Colonic mucosa (tissue), 4 donors: ENCODE measurements at regions not wholly inside any gene's neighbourhood (a gene's known extent, or its start where the extent isn't known, plus 50 kb on each side); places are given as distances from the start of the nearest gene placed in this dataset.
"Not testable (repeated sequence)": the region's sequence is repeated elsewhere in the genome, so short reads cannot be mapped to it uniquely, and the experiment has no call there.

ENCODE experiments used
- DNase-seq: peaks from one replicate; pipeline ENCODE4 v3.0.0-alpha.2; 2020
- H3K27ac ChIP-seq: fragments of 200-600 bp; one replicate; pipeline ENCODE4 v1.8.0; 2021
- H3K27me3 ChIP-seq: fragments of 200-600 bp; one replicate; pipeline ENCODE4 v1.8.0; 2021
- H3K36me3 ChIP-seq: fragments of 200-600 bp; one replicate; pipeline ENCODE4 v1.8.0; 2021
- H3K4me1 ChIP-seq: fragments of 200-600 bp; one replicate; pipeline ENCODE4 v1.8.0; 2021; ENCODE audit warnings: mild to moderate bottlenecking
- H3K4me3 ChIP-seq: fragments of 200-600 bp; one replicate; pipeline ENCODE4 v1.8.0; 2021
- H3K9ac ChIP-seq, 2 donors: one replicate each; pipeline ENCODE4 v1.7.0; 2013; ENCODE audit warnings: control low read depth in 2 of 2, low read depth in 2 of 2, low read length in 2 of 2
- H3K9me3 ChIP-seq: fragments of 200-600 bp; one replicate; pipeline ENCODE4 v1.8.0; 2021
- intact Hi-C: fragments of 100-400 bp; cut with DNase I; formaldehyde crosslinking; loops from one replicate; pipeline ENCODE4 v1.14.1; 2022
- donor health status: healthy.
- donor health status: DM: no; HTN: no; CAD: no.
- donor health status: DM: no; HTN: no; CAD: no.

DNA sequence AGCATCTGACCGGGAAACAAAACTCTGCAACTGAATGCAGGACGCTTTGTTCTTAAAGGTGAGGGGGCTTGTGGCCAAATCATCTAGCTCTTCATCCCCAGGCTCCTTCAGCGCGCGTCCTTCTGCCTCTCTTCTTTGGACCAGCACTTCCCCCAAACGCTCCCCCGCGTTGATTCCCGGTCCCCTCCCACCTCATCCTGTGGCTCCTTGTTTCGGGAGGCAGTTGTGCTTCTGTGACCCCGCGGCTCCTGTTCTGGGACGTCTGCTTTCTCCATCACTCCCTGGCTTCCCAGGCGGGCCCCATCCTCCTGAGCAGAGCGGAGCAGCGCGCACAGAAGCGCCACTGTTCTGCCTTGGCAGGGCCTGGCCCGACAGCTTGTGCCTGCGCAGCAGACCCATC lies 109.7 kb upstream of the ZNG1E start:
- H3K4me3 ChIP-seq, H3K9me3 ChIP-seq, H3K27ac ChIP-seq, H3K9ac ChIP-seq, H3K27me3 ChIP-seq, DNase-seq, intact Hi-C loops, H3K4me1 ChIP-seq, H3K36me3 ChIP-seq: not testable (repeated sequence)

DNA sequence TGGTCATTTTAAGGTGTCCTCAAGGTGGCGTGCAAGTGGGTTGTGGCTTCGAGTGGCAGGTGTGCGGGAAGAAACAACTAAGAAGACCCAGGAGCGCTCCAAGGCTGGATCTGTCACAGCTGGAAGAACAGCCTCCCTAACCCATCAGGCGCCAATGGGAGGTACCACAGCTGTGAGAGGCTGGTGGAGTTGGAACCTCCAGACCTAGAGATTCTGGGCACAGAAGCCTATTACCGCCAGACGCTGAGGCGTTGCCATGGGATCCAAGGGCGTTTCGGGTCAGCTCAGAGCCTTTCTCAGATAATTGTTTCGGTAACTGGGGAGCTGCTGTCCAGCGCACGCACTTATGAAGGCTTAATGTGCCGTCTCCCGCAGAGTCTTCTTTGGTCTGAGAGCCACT lies 156.7 kb upstream of the ZNG1E start:
- intact Hi-C loops, H3K4me3 ChIP-seq, DNase-seq, H3K9ac ChIP-seq, H3K27me3 ChIP-seq, H3K9me3 ChIP-seq, H3K27ac ChIP-seq, H3K36me3 ChIP-seq, H3K4me1 ChIP-seq: not testable (repeated sequence)

DNA sequence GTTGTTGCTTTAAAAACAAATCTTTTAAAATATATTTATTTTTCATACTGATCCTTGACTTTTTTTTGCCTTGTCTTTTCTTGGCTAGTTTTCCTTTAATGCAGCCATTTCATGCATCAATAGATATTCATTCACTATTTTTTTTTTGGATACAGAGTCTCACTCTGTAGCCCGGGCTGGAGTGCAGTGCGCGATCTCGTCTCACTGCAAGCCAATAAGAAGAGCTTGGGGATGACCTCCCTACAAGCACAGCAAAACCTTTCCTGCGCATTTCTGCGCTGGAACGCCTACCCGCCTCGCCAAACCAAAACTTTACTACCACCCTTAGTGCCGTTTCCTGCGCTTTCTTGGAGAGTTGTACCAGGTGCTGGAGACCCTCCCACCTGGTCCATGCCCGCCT lies 161.3 kb upstream of the ZNG1E start:
- H3K36me3 ChIP-seq, H3K27me3 ChIP-seq, H3K9me3 ChIP-seq, intact Hi-C loops, H3K9ac ChIP-seq, H3K4me3 ChIP-seq, H3K27ac ChIP-seq, DNase-seq, H3K4me1 ChIP-seq: not testable (repeated sequence)

DNA sequence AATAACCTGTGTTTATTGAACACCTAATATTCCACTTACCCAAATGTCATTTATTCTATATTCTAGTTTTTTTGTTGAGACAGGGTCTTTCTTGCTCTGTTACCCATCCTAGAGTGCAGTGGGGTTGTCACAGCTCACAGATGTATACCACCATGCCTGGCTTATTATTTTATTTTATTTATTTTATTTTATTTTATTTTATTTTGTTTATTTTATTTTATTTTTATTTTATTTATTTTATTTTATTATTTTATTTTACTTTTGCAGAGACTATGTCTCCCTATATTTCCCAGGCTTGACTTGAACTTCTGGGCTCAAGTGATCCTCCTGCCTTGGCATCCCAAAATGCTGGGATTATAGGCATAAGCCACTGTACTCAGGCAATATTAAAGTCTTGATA lies 167.8 kb upstream of the ZNG1E start:
- H3K36me3 ChIP-seq, H3K4me3 ChIP-seq, H3K4me1 ChIP-seq, DNase-seq, H3K9ac ChIP-seq, H3K27me3 ChIP-seq, H3K9me3 ChIP-seq, H3K27ac ChIP-seq, intact Hi-C loops: not testable (repeated sequence)

DNA sequence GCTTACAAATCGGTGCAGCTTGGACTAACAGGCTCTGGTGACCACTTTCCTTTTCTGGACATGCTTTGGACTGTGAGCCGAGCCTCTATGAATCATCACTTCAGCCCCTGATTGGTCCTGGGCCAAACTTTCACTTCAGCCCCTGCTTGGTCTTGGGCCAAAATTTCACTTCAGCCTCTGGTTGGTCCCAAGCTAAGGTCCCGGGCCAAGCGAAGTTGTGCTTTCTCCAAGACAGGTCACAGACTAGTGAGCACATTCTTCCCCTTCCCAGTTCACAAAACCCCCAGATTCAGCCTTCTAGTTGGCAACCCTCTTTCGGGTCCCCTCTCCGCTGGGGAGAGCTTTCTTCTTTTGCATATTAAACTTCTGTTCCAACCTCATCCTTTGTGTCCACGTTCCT lies 171.0 kb upstream of the ZNG1E start:
- intact Hi-C loops, H3K9ac ChIP-seq, H3K27ac ChIP-seq, H3K9me3 ChIP-seq, H3K27me3 ChIP-seq, H3K36me3 ChIP-seq, H3K4me1 ChIP-seq, H3K4me3 ChIP-seq, DNase-seq: not testable (repeated sequence)

DNA sequence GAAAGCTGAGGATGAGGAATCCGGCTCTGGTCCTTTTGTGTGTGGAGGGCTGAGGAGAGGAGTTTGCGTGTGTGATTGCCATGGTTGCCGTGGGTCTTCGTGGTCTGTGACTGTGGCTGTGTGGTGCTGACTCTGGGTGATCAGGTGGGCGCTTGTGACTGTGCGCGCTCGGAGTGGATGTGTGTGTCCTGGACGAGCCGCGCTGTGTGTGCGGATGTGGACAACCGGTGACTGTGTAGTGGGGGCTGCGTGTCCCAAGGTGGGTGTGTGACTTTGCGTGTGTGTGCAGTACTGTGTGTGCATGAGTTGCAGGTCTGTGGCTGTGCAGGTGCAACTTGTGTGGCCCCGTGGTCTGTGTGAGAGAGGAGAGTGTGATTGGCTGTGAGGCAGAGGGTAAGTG lies 172.0 kb upstream of the ZNG1E start:
- H3K9ac ChIP-seq, H3K4me3 ChIP-seq, intact Hi-C loops, H3K27ac ChIP-seq, H3K9me3 ChIP-seq, H3K36me3 ChIP-seq, DNase-seq, H3K4me1 ChIP-seq, H3K27me3 ChIP-seq: not testable (repeated sequence)

DNA sequence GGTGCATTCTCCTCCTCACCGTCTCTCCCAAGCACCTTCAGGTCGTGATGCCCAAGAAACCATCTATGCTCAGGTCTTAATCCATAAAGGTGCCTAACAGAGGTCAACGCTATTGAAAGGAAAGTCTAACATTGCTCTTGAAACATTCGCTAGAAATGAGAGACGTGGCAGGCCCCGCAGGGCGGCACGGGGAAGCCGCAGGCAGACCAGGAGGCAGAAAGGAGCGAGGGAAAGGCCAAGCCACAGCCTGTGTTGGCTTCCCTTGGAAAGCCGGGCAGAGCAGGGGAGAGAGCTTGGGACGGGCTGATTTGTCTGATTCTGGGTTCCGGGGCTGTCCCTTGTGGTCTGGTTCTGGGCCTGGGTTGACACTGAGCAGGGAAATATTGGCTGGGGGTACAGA lies 192.8 kb upstream of the ZNG1E start:
- intact Hi-C loops = not testable (repeated sequence)

DNA sequence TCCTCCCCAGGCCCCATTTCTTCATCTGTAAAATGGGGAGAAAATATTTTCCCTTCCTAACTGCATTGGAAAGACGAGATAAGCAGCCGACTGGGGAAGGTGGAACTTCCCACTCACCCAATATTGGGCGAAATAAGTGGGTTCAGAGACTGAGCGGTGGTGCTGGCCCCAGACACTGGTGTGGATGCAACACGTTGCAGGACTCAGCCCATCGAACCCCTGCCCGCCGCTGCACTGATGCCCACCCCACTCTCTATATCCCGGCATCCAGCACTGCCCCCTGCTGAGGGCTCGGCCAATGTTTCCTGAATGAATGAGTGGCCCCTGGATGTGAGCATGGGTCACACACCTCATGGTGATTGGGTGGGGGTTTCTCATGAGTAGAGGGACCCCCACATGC lies 194.4 kb upstream of the ZNG1E start:
- H3K4me1 ChIP-seq, H3K27me3 ChIP-seq, DNase-seq, H3K4me3 ChIP-seq, H3K27ac ChIP-seq, H3K9me3 ChIP-seq, intact Hi-C loops, H3K36me3 ChIP-seq, H3K9ac ChIP-seq: not testable (repeated sequence)

More for the DNA sequence above, 192.8 kb upstream of the ZNG1E start:
- H3K36me3 ChIP-seq, H3K4me1 ChIP-seq, H3K9ac ChIP-seq, H3K9me3 ChIP-seq, H3K4me3 ChIP-seq, DNase-seq, H3K27ac ChIP-seq, H3K27me3 ChIP-seq: not testable (repeated sequence)

DNA sequence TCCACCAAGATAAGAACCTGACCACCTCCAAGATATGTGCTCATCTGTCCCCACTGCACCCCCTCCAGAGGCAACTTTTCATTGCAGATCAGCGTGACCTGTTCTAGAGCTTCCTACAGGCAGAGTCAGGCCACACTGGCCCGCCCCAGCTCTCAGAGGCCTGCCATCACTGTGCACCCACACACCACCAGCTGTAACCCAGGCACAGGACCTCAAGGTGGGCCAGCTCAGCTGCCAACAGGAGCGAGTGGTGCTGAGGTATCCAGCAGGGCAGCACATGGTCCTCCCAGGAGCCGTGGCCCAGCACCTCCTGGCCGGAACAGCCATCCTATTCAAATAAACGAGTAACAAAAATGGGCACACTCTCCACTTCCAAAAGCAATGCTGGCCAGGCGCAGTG lies 189.9 kb upstream of the FOXD4L5 start:
- H3K9me3 ChIP-seq, H3K36me3 ChIP-seq, H3K4me3 ChIP-seq, H3K27me3 ChIP-seq, H3K27ac ChIP-seq, DNase-seq, H3K9ac ChIP-seq, H3K4me1 ChIP-seq, intact Hi-C loops: not testable (repeated sequence)

DNA sequence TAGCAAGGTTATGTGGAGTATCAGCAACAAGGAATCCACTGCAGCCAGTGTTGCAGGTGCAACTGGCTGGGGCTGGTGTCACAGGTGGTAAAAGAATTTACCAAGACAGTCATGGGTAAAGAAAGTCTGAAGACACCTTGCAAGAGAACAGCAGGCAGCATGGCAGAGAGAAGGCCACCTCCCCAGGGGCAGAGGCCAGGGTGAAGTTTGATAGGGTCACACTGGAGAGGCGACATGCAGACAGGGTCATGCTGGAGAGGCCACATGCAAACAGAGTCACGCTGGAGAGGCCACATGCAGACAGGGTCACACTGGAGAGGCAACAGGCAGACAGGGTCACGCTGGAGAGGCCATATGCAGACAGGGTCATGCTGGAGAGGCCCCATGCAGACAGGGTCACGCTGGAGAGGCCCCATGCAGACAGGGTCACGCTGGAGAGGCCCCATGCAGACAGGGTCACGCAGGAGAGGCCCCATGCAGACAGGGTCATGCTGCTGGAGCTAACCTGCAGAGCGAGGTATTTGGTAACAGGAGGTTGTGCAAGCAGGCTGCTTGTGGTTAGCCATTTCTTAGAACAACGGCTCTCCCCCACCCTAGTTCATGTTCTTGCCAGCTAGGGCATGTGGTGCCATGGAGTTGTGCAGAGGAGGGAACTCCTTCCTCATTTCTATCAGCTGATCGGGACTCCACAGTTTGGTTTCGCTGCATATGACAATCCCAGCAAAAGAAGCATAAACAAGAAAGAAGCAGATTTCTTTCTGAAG lies 188.2 kb upstream of the FOXD4L5 start:
- H3K27me3 ChIP-seq, H3K4me3 ChIP-seq, H3K36me3 ChIP-seq, H3K27ac ChIP-seq, H3K9ac ChIP-seq, DNase-seq, H3K4me1 ChIP-seq, intact Hi-C loops, H3K9me3 ChIP-seq: not testable (repeated sequence)

DNA sequence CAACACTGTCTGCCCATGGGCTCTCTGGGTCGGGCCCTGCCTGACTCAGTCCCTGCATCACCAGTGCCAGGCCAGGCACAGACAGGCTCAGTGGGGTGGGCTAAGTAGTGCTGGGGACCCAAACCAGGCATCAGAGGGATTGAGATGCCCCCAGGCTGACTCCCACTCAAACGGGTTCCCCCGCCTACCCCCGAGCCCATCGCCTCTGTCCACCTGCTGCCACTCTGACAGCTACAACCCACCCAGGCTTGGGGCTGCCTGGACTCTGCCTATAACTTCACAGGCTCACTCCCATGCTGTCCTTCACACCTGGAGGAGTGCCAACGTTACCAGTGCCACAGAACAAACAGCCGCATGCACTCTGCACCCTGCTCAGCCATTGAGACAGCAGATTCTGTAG lies 186.1 kb upstream of the FOXD4L5 start:
- H3K36me3 ChIP-seq, DNase-seq, H3K9me3 ChIP-seq, H3K4me1 ChIP-seq, intact Hi-C loops, H3K4me3 ChIP-seq, H3K27ac ChIP-seq, H3K27me3 ChIP-seq, H3K9ac ChIP-seq: not testable (repeated sequence)

DNA sequence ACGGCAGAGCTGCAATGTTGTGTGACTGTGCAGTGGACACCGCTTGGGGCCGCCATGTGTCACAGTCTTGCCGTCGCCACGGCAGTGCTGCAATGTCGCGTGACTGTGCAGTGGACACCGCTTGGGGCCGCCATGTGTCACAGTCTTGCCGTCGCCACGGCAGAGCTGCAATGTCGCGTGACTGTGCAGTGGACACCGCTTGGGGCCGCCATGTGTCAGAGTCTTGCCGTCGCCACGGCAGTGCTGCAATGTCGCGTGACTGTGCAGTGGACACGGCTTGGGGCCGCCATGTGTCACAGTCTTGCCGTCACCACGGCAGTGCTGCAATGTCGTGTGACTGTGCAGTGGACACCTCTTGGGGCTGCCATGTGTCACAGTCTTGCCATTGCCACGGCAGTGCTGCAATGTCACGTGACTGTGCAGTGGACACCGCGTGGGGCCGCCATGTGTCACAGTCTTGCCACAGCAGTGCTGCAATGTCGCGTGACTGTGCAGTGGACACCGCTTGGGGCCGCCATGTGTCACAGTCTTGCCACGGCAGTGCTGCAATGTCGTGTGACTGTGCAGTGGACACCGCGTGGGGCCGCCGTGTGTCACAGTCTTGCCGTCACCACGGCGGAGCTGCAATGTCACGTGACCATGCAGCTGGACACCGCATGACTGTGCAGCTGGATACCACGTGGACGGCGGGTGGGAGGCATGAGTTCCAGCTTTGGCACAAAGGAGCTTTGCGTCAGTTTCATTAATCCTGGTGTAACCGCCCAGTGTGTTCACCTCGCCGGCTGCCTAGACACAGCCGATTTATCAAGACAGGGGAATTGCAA lies 182.1 kb upstream of the FOXD4L5 start:
- H3K27me3 ChIP-seq, H3K4me3 ChIP-seq, H3K27ac ChIP-seq, H3K4me1 ChIP-seq, H3K9ac ChIP-seq, H3K9me3 ChIP-seq, intact Hi-C loops, DNase-seq, H3K36me3 ChIP-seq: not testable (repeated sequence)

DNA sequence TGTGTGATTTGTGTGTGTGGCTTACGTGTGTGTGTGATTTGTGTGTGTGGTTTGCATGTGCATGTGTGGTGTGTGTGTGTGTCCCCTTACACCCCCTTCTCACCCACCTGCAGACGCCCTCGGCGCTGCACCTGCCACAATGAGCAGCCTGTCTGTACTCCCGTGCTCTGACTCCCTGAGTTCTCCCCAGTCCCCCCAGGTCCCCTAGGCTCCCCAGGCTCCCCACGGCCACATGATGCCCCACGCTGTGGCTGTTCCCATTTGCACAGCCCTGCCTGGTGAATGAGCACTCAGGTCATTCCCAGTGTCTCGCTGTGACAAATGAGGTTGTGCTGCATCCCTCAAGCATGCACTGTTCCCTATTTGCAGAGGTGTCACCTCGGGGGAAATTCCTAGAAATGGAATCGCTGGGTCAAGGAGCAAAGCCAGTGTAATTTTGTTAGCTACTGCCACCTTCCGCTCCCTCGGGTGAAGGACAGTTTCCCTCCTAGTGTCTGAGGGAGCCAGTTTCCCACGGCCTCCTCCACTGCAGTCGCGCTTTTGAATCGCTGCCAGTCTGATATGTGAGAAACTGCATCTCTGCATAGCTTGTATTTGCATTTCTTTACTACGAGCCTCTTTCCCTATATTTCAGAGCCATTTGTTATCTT lies 180.4 kb upstream of the FOXD4L5 start:
- H3K4me3 ChIP-seq, H3K9me3 ChIP-seq, H3K4me1 ChIP-seq, intact Hi-C loops, DNase-seq, H3K27me3 ChIP-seq, H3K36me3 ChIP-seq, H3K9ac ChIP-seq, H3K27ac ChIP-seq: not testable (repeated sequence)
